H9 (cell line): ENCODE measurements at regions not wholly inside any gene's neighbourhood (a gene's known extent, or its start where the extent isn't known, plus 50 kb on each side); places are given as distances from the start of the nearest gene placed in this dataset.

Experiments used
- DNase-seq: peaks from one replicate; pipeline ENCODE4 v3.0.0-alpha.2; 2017
- H2AFZ ChIP-seq: one replicate; pipeline ENCODE4 v1.6.1; 2013; ENCODE audit warnings: mild to moderate bottlenecking, low read length, control low read depth, moderate library complexity
- H2AK5ac ChIP-seq: 2 replicates; pipeline ENCODE4 v1.6.1; 2013; ENCODE audit warnings: low read length, control low read depth, mixed read lengths; ENCODE audit not compliant: insufficient read length
- H2BK120ac ChIP-seq: one replicate; pipeline ENCODE4 v1.6.1; 2013; ENCODE audit warnings: low read depth, mild to moderate bottlenecking, low read length, control low read depth, inconsistent platforms; ENCODE audit not compliant: poor library complexity, severe bottlenecking
- H2BK12ac ChIP-seq: 2 replicates; pipeline ENCODE4 v1.6.1; 2013; ENCODE audit warnings: low read length, control low read depth, mixed read lengths, low read depth; ENCODE audit not compliant: insufficient read length
- H2BK15ac ChIP-seq: 2 replicates; pipeline ENCODE4 v1.6.1; 2013; ENCODE audit warnings: low read depth, low read length, control low read depth
- H2BK20ac ChIP-seq: one replicate; pipeline ENCODE4 v1.6.1; 2013; ENCODE audit warnings: low read depth, mild to moderate bottlenecking, low read length, control low read depth, inconsistent platforms; ENCODE audit not compliant: poor library complexity, severe bottlenecking
- H2BK5ac ChIP-seq: 2 replicates; pipeline ENCODE4 v1.6.1; 2013; ENCODE audit warnings: low read length, control low read depth, mixed read lengths; ENCODE audit not compliant: insufficient read length
- H3K14ac ChIP-seq: 2 replicates; pipeline ENCODE4 v1.6.1; 2013; ENCODE audit warnings: low read length, control low read depth; ENCODE audit not compliant: insufficient read depth
- H3K18ac ChIP-seq: 2 replicates; pipeline ENCODE4 v1.6.1; 2013; ENCODE audit warnings: low read depth, mild to moderate bottlenecking, mixed read lengths, low read length, control low read depth; ENCODE audit not compliant: insufficient read length
- H3K23ac ChIP-seq: 2 replicates; pipeline ENCODE4 v1.6.1; 2013; ENCODE audit warnings: low read length, control low read depth, mixed read lengths, low read depth; ENCODE audit not compliant: insufficient read length
- H3K23me2 ChIP-seq: 2 replicates; pipeline ENCODE4 v1.6.1; 2013; ENCODE audit warnings: low read depth, mild to moderate bottlenecking, mixed read lengths, low read length, control low read depth; ENCODE audit not compliant: insufficient read length, poor library complexity, severe bottlenecking
- H3K27ac ChIP-seq: 2 replicates; pipeline ENCODE4 v1.5.1; 2013; ENCODE audit warnings: low read length, control low read depth, mixed read lengths, low read depth; ENCODE audit not compliant: insufficient read length
- H3K27me3 ChIP-seq: 2 replicates; pipeline ENCODE4 v1.6.1; 2013; ENCODE audit warnings: low read length, control low read depth, inconsistent platforms; ENCODE audit not compliant: insufficient read depth
- H3K4ac ChIP-seq: 2 replicates; pipeline ENCODE4 v1.6.1; 2013; ENCODE audit warnings: low read depth, mild to moderate bottlenecking, control low read depth, inconsistent platforms, low read length, moderate library complexity
- H3K4me1 ChIP-seq: 2 replicates; pipeline ENCODE4 v1.6.1; 2013; ENCODE audit warnings: low read length, control low read depth, inconsistent platforms; ENCODE audit not compliant: insufficient read depth
- H3K4me2 ChIP-seq: 2 replicates; pipeline ENCODE4 v1.6.1; 2013; ENCODE audit warnings: low read length, control low read depth, mixed read lengths; ENCODE audit not compliant: insufficient read length, insufficient read depth
- H3K56ac ChIP-seq: 2 replicates; pipeline ENCODE4 v1.6.1; 2013; ENCODE audit warnings: low read depth, mild to moderate bottlenecking, mixed read lengths, low read length, control low read depth; ENCODE audit not compliant: insufficient read length
- H3K79me1 ChIP-seq: 2 replicates; pipeline ENCODE4 v1.6.1; 2013; ENCODE audit warnings: low read depth, mild to moderate bottlenecking, moderate library complexity, low read length, control low read depth, inconsistent platforms; ENCODE audit not compliant: insufficient read depth, poor library complexity, severe bottlenecking
- H3K79me2 ChIP-seq: 2 replicates; pipeline ENCODE4 v1.6.1; 2013; ENCODE audit warnings: low read length, control low read depth, inconsistent platforms; ENCODE audit not compliant: insufficient read depth
- H3K9ac ChIP-seq: 2 replicates; pipeline ENCODE4 v1.6.1; 2013; ENCODE audit warnings: low read length, control low read depth, mixed read lengths; ENCODE audit not compliant: insufficient read length; ENCODE audit errors: extremely low read depth
- H3K9me3 ChIP-seq: one replicate; pipeline ENCODE4 v1.6.1; 2013; ENCODE audit warnings: low read depth, low read length, inconsistent platforms; ENCODE audit not compliant: control insufficient read depth
- H3T11ph ChIP-seq: one replicate; pipeline ENCODE4 v1.6.1; 2013; ENCODE audit warnings: mild to moderate bottlenecking, low read length, control low read depth, inconsistent platforms
- H4K20me1 ChIP-seq: one replicate; pipeline ENCODE4 v1.6.1; 2013; ENCODE audit not compliant: control insufficient read depth, insufficient read length, insufficient read depth
- H4K5ac ChIP-seq: 2 replicates; pipeline ENCODE4 v1.6.1; 2013; ENCODE audit warnings: low read depth, mild to moderate bottlenecking, mixed read lengths, low read length, control low read depth; ENCODE audit not compliant: insufficient read length
- H4K8ac ChIP-seq: replicated peaks from 2 replicates; pipeline ENCODE4 v1.6.1; 2013; ENCODE audit warnings: low read length, control low read depth, mixed read lengths, low read depth; ENCODE audit not compliant: insufficient read length
- H4K91ac ChIP-seq: 2 replicates; pipeline ENCODE4 v1.6.1; 2013; ENCODE audit warnings: low read depth, mild to moderate bottlenecking, moderate library complexity, mixed read lengths, low read length, control low read depth; ENCODE audit not compliant: insufficient read length
- H3K27ac Mint-ChIP-seq, 3 experiments: 2 replicates in 2 of 3; 3 replicates in 1 of 3; pipeline ENCODE4 v1.8.0; 2020 to 2021; ENCODE audit warnings: mixed read lengths in 3 of 3, mild to moderate bottlenecking in 1 of 3, moderate library complexity in 1 of 3
- H3K27me3 Mint-ChIP-seq: 2 replicates; pipeline ENCODE4 v1.8.0; 2021; ENCODE audit warnings: low read depth, mild to moderate bottlenecking, moderate library complexity, mixed read lengths
- H3K36me3 Mint-ChIP-seq, 3 experiments: 2 replicates in 2 of 3; 3 replicates in 1 of 3; pipeline ENCODE4 v1.8.0; 2020 to 2021; ENCODE audit warnings: low read depth in 3 of 3, mixed read lengths in 3 of 3; ENCODE audit not compliant: insufficient read depth in 1 of 3
- H3K4me1 Mint-ChIP-seq, 2 experiments: 2 replicates each; pipeline ENCODE4 v1.8.0; 2020; ENCODE audit warnings: mixed read lengths in 2 of 2
- H3K4me3 Mint-ChIP-seq, 2 experiments: 2 replicates in 1 of 2; 3 replicates in 1 of 2; pipeline ENCODE4 v1.8.0; 2020 to 2021; ENCODE audit warnings: mild to moderate bottlenecking in 2 of 2, mixed read lengths in 2 of 2, moderate library complexity in 1 of 2
- H3K9me3 Mint-ChIP-seq, 2 experiments: 2 replicates in 1 of 2; 3 replicates in 1 of 2; pipeline ENCODE4 v1.8.0; 2020; ENCODE audit warnings: mild to moderate bottlenecking in 2 of 2, mixed read lengths in 2 of 2, moderate library complexity in 1 of 2
- WGBS: extraction: QIAGEN DNeasy Blood & Tissue Kit; methylation state at CpG from one replicate; pipeline ENCODE4 v1.1.7; 2013; ENCODE audit warnings: missing lambda C conversion rate, low lambda C conversion rate, mixed read lengths; ENCODE audit not compliant: insufficient read length; ENCODE audit errors: extremely low coverage; 5-methylcytosine and 5-hydroxymethylcytosine counted together
- TF ChIP-seq, protein P1 (sequence below): fragments of 200-600 bp; sonication (generic); conservative IDR thresholded peaks from 3 replicates; pipeline ENCODE4 v1.8.0; 2021; ENCODE audit warnings: antibody characterized with exemption, mild to moderate bottlenecking

DNA sequence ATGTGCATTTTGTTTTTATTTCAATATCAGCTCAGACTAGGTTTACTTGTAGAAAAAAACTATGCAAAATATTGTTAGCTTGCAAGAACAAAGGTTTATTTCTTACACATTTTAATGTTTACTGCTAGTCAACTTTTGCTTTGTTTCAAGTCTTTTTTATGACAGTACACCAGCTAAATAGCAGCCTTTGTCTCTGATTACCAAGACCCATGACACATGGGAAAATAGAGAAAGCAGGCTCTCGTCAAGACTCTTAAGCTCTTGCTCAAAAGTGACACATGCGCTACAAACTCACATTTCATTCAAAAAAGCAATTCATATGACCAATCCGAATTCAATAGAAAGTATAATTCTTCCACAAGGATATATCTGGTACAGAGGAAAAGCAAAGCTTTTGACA, 642.3 kb upstream of the SLITRK1 start:
- Histone ChIP-seq H2BK120ac (no peak overlapping the region), H3K18ac (no peak overlapping the region), H3K4me2 (no peak overlapping the region), H3K9ac (no peak overlapping the region), H3K27ac (no peak overlapping the region), H3K4me1 (no peaks in the 10 kb centered on the region), H3K9me3 (no peaks in the 10 kb centered on the region), H4K20me1 (no peaks in the 10 kb centered on the region), H2AK5ac (no peak overlapping the region), H2BK5ac (no peak overlapping the region), H2BK20ac (no peak overlapping the region), H3K79me1 (no peaks in the 10 kb centered on the region), H3K56ac (no peak overlapping the region), H3K14ac (no peak overlapping the region), H2BK12ac (no peak overlapping the region), H3T11ph (no peak overlapping the region), H3K23ac (no peak overlapping the region), H2BK15ac (no peak overlapping the region), H3K79me2 (no peaks in the 10 kb centered on the region), H4K8ac (no peak overlapping the region), H3K4ac (no peak overlapping the region), H3K23me2 (no peaks in the 10 kb centered on the region), H3K27me3 (no peaks in the 10 kb centered on the region), H2AFZ (no peak overlapping the region), H4K5ac (no peak overlapping the region), H4K91ac (no peak overlapping the region)
- no peaks in the 10 kb centered on the region for H3K36me3 Mint-ChIP-seq
- no peaks in the 10 kb centered on the region for H3K27me3 Mint-ChIP-seq
- H3K4me1 Mint-ChIP-seq = no peaks in the 10 kb centered on the region
- no peak for DNase-seq
- H3K4me3 Mint-ChIP-seq = no peak overlapping the region
- H3K27ac Mint-ChIP-seq = no peak overlapping the region
- TF ChIP-seq, protein P1, sequence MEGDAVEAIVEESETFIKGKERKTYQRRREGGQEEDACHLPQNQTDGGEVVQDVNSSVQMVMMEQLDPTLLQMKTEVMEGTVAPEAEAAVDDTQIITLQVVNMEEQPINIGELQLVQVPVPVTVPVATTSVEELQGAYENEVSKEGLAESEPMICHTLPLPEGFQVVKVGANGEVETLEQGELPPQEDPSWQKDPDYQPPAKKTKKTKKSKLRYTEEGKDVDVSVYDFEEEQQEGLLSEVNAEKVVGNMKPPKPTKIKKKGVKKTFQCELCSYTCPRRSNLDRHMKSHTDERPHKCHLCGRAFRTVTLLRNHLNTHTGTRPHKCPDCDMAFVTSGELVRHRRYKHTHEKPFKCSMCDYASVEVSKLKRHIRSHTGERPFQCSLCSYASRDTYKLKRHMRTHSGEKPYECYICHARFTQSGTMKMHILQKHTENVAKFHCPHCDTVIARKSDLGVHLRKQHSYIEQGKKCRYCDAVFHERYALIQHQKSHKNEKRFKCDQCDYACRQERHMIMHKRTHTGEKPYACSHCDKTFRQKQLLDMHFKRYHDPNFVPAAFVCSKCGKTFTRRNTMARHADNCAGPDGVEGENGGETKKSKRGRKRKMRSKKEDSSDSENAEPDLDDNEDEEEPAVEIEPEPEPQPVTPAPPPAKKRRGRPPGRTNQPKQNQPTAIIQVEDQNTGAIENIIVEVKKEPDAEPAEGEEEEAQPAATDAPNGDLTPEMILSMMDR = no peak
- H3K9me3 Mint-ChIP-seq = no peaks in the 10 kb centered on the region; a peak in 1 of 5 replicates
- no CpG with 5 or more reads among the region's 3 CpGs for WGBS
